ENCODE measurements at regions not wholly inside any gene's neighbourhood (a gene's known extent, or its start where the extent isn't known, plus 50 kb on each side); places are given as distances from the start of the nearest gene placed in this dataset.

DNA sequence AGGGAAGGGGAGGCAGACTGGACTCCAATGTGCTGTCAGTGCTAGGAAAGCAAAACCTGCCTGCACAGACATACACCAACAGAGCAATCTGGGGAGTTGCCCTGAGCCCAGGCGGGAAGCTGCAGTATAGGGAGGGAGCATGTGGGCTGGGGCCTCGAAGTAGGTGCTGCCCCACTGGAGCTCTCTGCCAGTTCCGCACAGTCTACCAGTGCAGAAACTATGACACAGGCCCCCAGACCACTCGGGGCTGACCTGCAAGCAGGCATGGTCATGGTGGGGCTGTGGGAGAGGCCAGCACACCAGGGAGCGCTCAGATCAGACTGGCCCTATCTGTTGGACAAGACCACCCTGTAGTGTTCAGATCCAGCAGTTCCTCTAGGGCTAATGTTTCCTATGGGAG, 344.1 kb upstream of the TRAM1L1 start:
- DNase-seq (ENCODE audit: low spot score), result no peak

DNA sequence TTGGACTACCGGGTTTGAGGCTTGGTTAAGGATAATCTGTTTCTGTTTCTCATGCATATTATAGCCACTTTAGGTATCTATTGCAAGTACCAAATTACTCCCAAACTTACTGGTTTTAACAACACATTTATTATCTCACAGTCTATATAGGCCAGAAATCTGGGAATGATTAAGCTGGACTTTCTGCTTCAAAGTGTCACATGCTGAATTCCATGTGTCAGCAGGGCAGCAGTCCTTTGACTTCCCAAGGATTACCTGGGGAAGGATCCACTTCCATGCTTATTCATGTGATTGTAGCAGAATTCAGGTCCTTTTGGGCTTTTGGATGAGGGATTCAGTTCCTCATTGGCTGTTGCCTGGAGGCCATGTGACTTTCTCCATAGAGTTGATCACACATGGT, 349.0 kb upstream of the TRAM1L1 start:
- no peak for DNase-seq (ENCODE audit: low spot score)

DNA sequence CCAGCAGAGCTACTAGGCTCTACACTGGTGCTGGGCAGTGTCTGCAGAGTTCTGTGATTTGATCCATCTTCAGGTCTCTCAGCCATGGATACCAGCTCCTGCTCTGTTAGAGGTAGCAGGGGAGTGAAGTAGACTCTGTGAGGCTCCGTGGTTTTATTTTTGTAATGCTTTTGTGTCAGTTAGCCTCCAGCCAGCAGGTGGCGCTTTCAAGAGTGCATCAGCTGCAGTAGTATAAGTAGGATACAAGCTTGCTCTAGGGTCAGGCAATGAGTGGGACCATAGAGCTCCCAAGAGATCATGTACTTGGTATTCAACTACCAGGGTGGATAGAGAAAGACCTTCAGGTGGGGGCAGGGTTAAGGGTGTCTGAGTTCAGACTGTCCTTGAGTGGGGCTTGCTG, 362.5 kb upstream of the TRAM1L1 start:
- no peak for DNase-seq (ENCODE audit: low spot score)

DNA sequence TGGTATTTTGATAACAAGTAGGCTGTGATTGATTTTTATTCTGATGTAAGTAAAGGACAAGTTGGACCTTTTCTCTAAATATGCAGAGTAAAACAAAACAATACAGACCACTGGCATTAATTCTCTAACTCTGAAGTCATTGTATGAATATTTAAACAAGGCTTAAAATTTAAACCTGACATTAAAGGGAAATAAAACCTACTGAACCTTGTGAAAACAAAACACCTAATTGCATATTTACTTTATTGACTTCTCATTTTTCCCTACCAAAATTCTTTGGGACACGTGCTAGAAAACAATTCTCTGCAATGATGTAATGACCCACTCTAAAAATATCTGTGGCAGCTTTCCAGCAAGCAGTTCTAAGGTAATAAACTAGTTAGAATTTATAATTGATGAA, 369.7 kb upstream of the TRAM1L1 start:
- no peak for DNase-seq (ENCODE audit: low spot score)

GRCh38 chr4:117466388-117466787, 381.0 kb upstream of the TRAM1L1 start:
- DNase-seq (ENCODE audit: low spot score), result no peak

DNA sequence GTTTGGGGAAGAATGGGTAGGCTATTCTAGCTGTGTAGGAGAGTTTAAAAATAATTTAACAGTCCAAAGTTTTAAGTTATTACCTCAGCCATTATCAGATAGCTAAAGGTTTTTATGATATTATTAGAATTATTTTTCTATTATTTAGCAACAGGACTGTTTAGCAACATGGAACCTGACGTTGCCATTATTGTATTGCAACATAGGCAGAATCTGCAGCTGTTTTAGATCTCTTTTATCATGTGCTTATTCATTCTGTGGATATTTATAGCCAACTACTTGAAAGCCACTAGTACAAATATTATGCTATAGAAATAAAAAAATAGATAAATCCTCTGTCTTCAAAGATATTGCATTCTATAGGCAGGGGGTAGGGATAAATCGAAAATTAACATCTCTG, 382.0 kb upstream of the TRAM1L1 start:
- DNase-seq (ENCODE audit: low spot score), result no peak

DNA sequence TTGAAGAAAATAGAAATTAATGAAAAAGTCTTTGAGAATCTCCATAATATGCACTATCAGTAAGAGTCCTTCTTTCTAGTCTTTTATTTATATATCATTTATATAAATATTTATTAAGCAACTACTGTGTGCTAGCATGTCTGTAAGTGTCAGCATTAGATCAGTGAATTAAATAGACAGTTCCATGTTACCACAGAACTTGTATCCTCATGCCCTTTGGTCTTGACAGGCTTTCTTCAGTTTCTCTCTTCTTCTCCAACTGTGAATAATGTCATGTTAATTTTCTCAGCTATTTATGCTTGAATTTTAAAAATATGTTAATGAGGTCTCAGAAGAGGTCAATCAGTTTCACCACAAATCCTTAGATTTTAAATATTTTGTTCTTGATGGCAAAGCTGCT, 389.6 kb upstream of the TRAM1L1 start:
- no peak for DNase-seq (ENCODE audit: low spot score)

- no peak for DNase-seq (ENCODE audit: low spot score)
These were observed 392.5 kb upstream of the TRAM1L1 start for GRCh38 chr4:117477925-117478324.

DNA sequence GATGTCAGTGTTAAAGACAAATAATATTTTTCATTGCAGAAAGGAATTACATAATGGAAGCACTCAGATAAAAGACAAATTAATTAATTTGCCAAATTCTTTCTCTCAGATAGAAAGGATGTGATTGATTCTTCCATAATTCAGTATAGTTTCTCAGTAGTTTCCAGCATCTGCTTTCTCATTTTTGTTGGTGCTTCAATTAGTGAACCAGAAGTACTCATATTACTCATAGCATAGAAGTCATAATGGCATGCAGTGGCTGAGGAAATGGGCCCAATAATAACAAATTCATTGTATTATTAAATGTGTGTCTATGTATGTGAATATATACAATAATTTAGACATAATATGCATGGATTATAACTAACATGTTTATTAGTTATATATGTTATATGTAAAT, 393.3 kb upstream of the TRAM1L1 start:
- DNase-seq (ENCODE audit: low spot score), result no peak

DNA sequence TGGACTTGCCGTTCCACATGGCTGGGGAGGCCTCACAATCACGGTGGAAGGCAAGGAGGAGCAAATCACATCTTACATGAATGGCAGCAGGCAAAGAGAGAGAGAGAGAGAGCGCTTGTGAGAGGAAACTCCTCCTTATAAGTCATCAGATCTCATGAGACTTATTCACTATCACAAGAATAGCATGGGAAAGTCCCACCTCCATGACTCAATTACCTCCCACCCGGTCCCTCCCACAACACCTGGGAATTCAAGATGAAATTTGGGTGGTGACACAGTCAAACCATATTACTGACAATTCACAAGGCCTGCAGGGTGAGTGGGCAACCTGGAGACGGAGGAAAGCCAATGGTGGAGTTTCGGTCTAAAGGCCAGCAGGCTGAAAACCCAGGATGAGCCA, 394.3 kb upstream of the TRAM1L1 start:
- DNase-seq (ENCODE audit: low spot score), result no peak

DNA sequence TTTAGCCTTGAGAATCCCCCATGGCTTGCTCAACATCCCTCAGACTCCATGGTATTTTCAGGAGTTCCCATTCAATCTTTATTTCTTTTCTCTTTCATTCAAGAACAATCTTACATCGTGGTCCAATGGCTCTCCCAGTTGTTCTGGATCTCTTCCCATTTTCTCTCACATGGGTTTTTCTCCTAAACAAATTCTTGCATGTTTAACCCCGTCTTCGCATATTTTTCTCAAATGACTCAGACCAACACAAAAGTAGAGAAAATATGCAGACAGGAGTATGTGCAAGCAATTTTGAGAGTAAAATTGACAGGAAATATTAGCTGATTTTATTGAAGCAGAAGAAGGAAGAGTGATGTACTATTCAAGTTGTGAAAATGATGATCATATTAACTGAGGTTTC, 396.4 kb upstream of the TRAM1L1 start:
- DNase-seq (ENCODE audit: low spot score), result no peak

- DNase-seq (ENCODE audit: low spot score), result no peak
These were observed 403.3 kb upstream of the TRAM1L1 start for GRCh38 chr4:117488692-117489091.

DNA sequence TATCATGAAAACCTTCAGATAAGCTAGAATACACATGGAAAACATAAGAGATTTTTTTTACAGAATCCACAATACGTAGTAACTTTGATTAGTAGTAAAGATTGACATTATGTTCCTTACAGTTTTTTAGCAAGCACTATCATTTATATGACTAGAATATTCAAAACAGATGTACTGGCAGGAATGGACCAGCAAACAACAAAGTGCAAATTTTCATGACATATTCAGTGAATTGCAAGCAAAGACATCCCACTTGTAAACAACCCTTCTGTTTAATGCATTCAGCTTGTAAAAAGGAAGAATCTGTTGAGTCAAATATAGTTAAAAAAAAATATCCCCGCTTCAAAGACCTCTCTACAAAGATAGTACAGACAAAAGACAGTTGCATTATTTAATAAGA, 403.7 kb upstream of the TRAM1L1 start:
- no peak for DNase-seq (ENCODE audit: low spot score)

GRCh38 chr4:117491516-117491915, 406.1 kb upstream of the TRAM1L1 start:
- DNase-seq (ENCODE audit: low spot score), result no peak

DNA sequence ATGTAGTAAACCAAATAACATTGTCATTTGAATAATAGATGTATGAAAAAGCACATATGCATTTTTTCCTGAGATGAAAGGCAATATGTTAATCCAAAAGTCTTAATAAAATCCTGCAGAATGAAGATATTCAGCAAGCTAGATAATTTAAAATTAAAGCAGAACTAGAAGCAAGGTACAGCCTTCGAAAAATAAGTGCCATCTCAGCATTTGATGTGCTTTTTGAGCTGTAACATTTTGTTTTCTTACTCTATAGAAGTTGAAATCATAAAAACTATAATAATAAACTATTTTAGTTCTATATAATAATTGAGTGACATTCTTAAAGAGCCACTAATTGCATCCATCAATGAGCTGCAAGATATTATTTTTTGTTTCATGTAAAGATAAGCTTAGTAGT, 410.4 kb upstream of the TRAM1L1 start:
- DNase-seq (ENCODE audit: low spot score), result no peak

DNA sequence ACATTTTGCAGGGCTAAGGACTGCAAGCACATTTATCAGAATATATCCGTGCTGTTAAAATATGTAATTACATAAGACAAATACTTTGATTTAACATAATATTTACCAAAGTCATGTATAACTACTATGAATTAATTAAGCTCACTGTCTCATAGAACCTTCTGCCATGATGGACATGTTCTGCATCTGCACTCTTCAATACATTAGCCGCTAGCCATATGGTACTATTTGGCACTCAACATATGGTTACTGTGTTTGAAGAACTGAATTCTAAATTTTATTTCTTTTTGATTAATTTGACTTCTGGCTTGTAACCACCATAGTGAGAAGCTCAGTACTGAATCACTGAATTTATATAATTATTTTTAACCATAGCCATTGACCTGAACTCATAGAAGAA, 427.0 kb upstream of the TRAM1L1 start:
- DNase-seq (ENCODE audit: low spot score), result peak; percentile 19

- DNase-seq (ENCODE audit: low spot score), result no peak
These were observed 429.2 kb upstream of the TRAM1L1 start for GRCh38 chr4:117514391-117515175.

GRCh38 chr4:117515921-117516320, 430.5 kb upstream of the TRAM1L1 start:
- DNase-seq (ENCODE audit: low spot score), result no peak

DNA sequence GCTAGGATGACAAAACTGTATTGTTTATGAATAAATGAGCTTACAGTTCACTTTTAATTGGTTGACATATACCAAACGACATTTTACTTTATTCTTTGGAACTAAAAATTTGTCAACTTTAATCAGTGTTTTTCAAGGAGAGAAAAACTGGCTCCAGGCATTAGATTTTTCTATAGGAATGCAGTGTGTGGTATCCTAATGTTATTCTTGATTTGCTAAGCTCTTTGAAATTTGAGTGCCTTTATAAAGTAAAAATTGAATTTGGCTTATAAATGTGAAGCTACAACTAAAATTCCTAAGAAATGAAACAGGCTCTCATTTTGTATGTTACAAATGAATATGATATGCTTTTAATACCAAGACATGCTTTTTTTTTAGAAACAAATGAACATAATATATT, 442.2 kb upstream of the TRAM1L1 start:
- no peak for DNase-seq (ENCODE audit: low spot score)

GRCh38 chr4:117529401-117529800, 444.0 kb upstream of the TRAM1L1 start:
- DNase-seq (ENCODE audit: low spot score), result no peak

DNA sequence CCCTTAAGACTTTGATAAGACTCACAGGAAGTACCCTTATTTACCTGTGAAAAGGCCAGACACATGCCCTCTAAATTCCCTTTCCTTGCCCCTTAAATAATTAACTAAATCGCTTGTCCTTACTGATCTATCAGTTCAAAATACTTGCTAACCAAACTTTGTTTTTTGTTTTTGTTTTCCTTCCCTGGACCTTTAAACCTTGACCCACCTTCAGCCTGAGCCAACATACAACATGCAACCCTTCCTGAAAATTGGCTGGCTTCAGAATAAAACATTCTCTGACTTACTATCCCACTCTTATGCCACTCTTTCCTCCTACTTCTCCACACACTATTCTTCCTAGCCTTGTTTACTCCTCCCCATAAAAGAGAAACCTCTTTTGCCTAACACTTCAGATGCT, 448.1 kb upstream of the TRAM1L1 start:
- no peak for DNase-seq (ENCODE audit: low spot score)

GRCh38 chr4:117545039-117545438, 459.7 kb upstream of the TRAM1L1 start:
- no peak for DNase-seq (ENCODE audit: low spot score)

GRCh38 chr4:117549524-117549923, 464.1 kb upstream of the TRAM1L1 start:
- DNase-seq (ENCODE audit: low spot score), result no peak

GRCh38 chr4:117550085-117550484, 464.7 kb upstream of the TRAM1L1 start:
- DNase-seq (ENCODE audit: low spot score), result peak; percentile 5
